Hepatocyte (in vitro differentiated cells): ENCODE measurements at regions not wholly inside any gene's neighbourhood (a gene's known extent, or its start where the extent isn't known, plus 50 kb on each side); places are given as distances from the start of the nearest gene placed in this dataset.

Source experiments
- DNase-seq: peaks from one replicate; pipeline ENCODE4 v3.0.0-alpha.2; 2016; ENCODE audit warnings: low spot score
- H2AFZ ChIP-seq: fragments of 200-600 bp; sonication (generic); 2 replicates; pipeline ENCODE4 v1.6.0; 2016; ENCODE audit warnings: antibody characterized with exemption, mild to moderate bottlenecking
- H3K27ac ChIP-seq: fragments of 200-600 bp; sonication (generic); 2 replicates; pipeline ENCODE4 v1.5.1; 2016; ENCODE audit warnings: mild to moderate bottlenecking
- H3K27me3 ChIP-seq: fragments of 200-600 bp; sonication (generic); 2 replicates; pipeline ENCODE4 v1.6.1; 2016
- H3K36me3 ChIP-seq: fragments of 200-600 bp; sonication (generic); replicated peaks from 2 replicates; pipeline ENCODE4 v1.5.1; 2016; ENCODE audit warnings: low read depth; ENCODE audit not compliant: insufficient read depth
- H3K4me1 ChIP-seq: fragments of 200-600 bp; sonication (generic); 2 replicates; pipeline ENCODE4 v1.5.1; 2016; ENCODE audit warnings: mild to moderate bottlenecking, moderate library complexity; ENCODE audit not compliant: insufficient read depth
- H3K4me2 ChIP-seq: fragments of 200-600 bp; sonication (generic); 2 replicates; pipeline ENCODE4 v1.6.0; 2016
- H3K4me3 ChIP-seq: fragments of 200-600 bp; sonication (generic); 2 replicates; pipeline ENCODE4 v1.5.1; 2016; ENCODE audit warnings: mild to moderate bottlenecking
- H3K79me2 ChIP-seq: fragments of 200-600 bp; sonication (generic); 2 replicates; pipeline ENCODE4 v1.6.0; 2017; ENCODE audit warnings: mild to moderate bottlenecking
- H3K9me2 ChIP-seq: fragments of 200-600 bp; sonication (generic); replicated peaks from 2 replicates; pipeline ENCODE4 v1.6.0; 2017; ENCODE audit warnings: mild to moderate bottlenecking; ENCODE audit not compliant: insufficient read depth
- H3K9me3 ChIP-seq: fragments of 200-600 bp; sonication (generic); 2 replicates; pipeline ENCODE4 v1.5.1; 2016; ENCODE audit warnings: low read depth, mild to moderate bottlenecking
- H4K20me1 ChIP-seq: fragments of 200-600 bp; sonication (generic); 2 replicates; pipeline ENCODE4 v1.6.0; 2016; ENCODE audit warnings: mild to moderate bottlenecking; ENCODE audit not compliant: insufficient read depth, poor library complexity, severe bottlenecking
- EZH2 ChIP-seq: fragments of 200-600 bp; sonication (generic); IDR thresholded peaks from 2 replicates; pipeline ENCODE4 v1.6.1; 2016; ENCODE audit warnings: antibody characterized with exemption, mild to moderate bottlenecking, borderline replicate concordance
- EZH2phosphoT487 ChIP-seq: fragments of 200-600 bp; sonication (generic); IDR thresholded peaks from one replicate; pipeline ENCODE4 v1.6.1; 2018; ENCODE audit warnings: antibody characterized with exemption, mild to moderate bottlenecking, low read depth, moderate library complexity; ENCODE audit not compliant: unreplicated experiment, severe bottlenecking
- WGBS: methylation state at CpG from one replicate; pipeline ENCODE4 v1.1.6; 2016; ENCODE audit warnings: low lambda C conversion rate; ENCODE audit errors: missing lambda C conversion rate; 5-methylcytosine and 5-hydroxymethylcytosine counted together
- TF ChIP-seq, protein P1 (sequence below): fragments of 200-600 bp; sonication (generic); IDR thresholded peaks from 2 replicates; pipeline ENCODE4 v1.5.1; 2016; ENCODE audit warnings: antibody characterized with exemption, mild to moderate bottlenecking; ENCODE audit not compliant: poor library complexity

DNA sequence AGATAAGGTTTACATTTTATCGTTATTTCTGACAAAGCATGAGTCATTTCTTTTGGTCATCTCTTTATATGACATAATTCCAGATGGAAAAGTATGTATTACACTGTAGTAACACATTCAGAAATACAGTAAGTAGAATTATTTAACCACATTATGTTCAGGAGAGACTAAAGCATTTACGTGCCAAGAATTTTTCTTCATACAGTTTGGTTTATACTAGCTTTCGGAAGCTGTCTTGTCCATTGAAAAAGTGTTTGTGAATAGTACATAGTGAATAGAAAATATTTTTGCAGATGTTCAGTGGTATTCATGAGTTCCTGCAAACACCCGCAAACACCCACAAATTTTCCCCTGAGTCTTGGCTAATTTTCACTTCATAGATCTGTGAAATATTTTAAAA, 1033.0 kb upstream of the INTU start:
- TF ChIP-seq, protein P1, sequence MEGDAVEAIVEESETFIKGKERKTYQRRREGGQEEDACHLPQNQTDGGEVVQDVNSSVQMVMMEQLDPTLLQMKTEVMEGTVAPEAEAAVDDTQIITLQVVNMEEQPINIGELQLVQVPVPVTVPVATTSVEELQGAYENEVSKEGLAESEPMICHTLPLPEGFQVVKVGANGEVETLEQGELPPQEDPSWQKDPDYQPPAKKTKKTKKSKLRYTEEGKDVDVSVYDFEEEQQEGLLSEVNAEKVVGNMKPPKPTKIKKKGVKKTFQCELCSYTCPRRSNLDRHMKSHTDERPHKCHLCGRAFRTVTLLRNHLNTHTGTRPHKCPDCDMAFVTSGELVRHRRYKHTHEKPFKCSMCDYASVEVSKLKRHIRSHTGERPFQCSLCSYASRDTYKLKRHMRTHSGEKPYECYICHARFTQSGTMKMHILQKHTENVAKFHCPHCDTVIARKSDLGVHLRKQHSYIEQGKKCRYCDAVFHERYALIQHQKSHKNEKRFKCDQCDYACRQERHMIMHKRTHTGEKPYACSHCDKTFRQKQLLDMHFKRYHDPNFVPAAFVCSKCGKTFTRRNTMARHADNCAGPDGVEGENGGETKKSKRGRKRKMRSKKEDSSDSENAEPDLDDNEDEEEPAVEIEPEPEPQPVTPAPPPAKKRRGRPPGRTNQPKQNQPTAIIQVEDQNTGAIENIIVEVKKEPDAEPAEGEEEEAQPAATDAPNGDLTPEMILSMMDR = no peak
- no peak for TF ChIP-seq EZH2phosphoT487
- TF ChIP-seq EZH2 = no peak
- H3K27me3 ChIP-seq = no peaks in the 10 kb centered on the region
- no peak overlapping the region for H3K27ac ChIP-seq
- H3K4me1 ChIP-seq = no peaks in the 10 kb centered on the region
- no peak overlapping the region for H3K4me2 ChIP-seq
- H4K20me1 ChIP-seq = no peaks in the 10 kb centered on the region
- WGBS = 93% methylated on average over 4 of the region's 4 CpGs
- no peak overlapping the region for H2AFZ ChIP-seq
- no peaks in the 10 kb centered on the region for H3K79me2 ChIP-seq
- no peaks in the 10 kb centered on the region for H3K9me2 ChIP-seq
- no peaks in the 10 kb centered on the region for H3K36me3 ChIP-seq
- H3K4me3 ChIP-seq = no peak overlapping the region
- H3K9me3 ChIP-seq = no peaks in the 10 kb centered on the region
- DNase-seq = no peak

DNA sequence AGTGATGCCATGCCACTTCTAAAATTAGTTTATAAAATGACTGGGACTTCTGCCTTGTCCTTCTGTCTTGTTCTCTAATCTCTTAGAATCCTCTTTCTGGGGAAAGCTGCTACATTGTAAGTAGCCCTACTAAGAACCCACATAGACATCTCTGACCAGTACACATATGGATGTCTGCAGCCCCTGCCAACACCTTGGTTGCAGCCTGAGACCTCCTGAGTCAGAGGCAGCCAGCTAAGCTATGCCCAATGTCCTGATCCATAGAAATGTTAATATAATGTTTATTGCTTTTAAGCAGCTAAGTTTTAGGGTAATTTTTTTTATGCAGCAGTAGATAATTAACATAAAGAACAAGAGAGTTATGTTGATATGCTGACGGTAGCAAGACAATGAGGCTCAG, 1029.5 kb upstream of the INTU start:
- H4K20me1 ChIP-seq = no peaks in the 10 kb centered on the region
- H3K4me1 ChIP-seq = no peaks in the 10 kb centered on the region
- no peaks in the 10 kb centered on the region for H3K9me3 ChIP-seq
- H3K9me2 ChIP-seq = no peaks in the 10 kb centered on the region
- no peak overlapping the region for H3K4me3 ChIP-seq
- TF ChIP-seq, protein P1 = no peak
- TF ChIP-seq EZH2 (no peak), EZH2phosphoT487 (no peak)
- DNase-seq = no peak
- no peaks in the 10 kb centered on the region for H3K79me2 ChIP-seq
- no peak overlapping the region for H3K4me2 ChIP-seq
- no peaks in the 10 kb centered on the region for H3K36me3 ChIP-seq
- no peaks in the 10 kb centered on the region for H3K27me3 ChIP-seq
- no peak overlapping the region for H2AFZ ChIP-seq
- H3K27ac ChIP-seq = no peak overlapping the region
- 70% methylated on average over 1 of the region's 1 CpG for WGBS

DNA sequence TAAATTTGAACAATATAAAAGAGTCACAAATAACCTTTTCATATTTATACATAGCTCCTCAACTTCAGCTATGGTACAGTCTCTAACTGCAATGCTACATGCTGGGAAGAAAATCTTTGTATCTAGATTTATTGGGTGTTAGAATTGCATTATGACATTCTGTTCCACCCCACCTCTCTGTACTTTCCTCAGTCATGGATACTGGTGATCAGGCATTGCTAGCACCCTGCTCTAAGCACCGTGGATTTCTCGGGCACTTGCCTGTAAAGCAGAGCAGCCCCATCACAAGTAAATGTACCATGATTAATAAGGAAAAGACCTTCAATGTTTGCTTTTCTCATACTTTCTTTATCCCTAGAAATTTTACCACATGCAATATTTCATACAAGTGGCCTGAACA, 1028.9 kb upstream of the INTU start:
- H3K79me2 ChIP-seq = no peaks in the 10 kb centered on the region
- no peaks in the 10 kb centered on the region for H3K27me3 ChIP-seq
- TF ChIP-seq, protein P1 = no peak
- TF ChIP-seq EZH2 (no peak), EZH2phosphoT487 (no peak)
- no peaks in the 10 kb centered on the region for H3K9me3 ChIP-seq
- no peaks in the 10 kb centered on the region for H4K20me1 ChIP-seq
- WGBS = 37% methylated on average over 2 of the region's 2 CpGs
- no peak overlapping the region for H3K27ac ChIP-seq
- no peaks in the 10 kb centered on the region for H3K36me3 ChIP-seq
- H3K4me3 ChIP-seq = no peak overlapping the region
- no peak overlapping the region for H2AFZ ChIP-seq
- no peak overlapping the region for H3K4me2 ChIP-seq
- H3K9me2 ChIP-seq = no peaks in the 10 kb centered on the region
- no peaks in the 10 kb centered on the region for H3K4me1 ChIP-seq
- DNase-seq = no peak

DNA sequence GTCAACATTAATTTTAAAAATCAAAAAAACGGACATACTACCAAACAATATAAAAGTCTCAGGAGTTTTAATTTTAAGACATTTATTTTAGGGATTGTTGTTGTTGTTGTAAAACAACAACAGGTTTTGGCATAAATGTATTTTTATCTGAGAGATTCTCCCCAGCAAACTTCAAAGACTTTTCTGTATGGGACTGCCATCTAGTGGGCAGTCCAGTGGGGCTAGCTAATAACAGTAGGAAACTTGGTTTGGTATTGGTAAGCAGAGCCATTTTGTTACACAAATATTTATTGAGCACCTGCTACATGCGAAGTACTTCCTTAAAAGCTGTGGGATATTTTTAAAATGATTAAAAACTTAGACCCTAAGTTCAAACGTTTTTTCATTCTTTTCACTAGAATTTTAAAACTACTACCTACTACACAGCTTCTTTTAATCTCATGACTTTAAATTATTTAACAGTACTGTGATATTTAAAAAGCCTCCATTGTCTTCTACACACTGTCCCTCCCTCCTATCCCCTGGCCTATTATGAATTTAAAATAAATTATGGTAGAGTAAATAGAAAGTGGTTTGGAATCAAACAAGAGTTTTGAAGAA, 1028.4 kb upstream of the INTU start:
- Histone ChIP-seq H4K20me1 (no peaks in the 10 kb centered on the region), H3K27me3 (no peaks in the 10 kb centered on the region), H3K4me3 (no peak overlapping the region), H3K27ac (no peak overlapping the region), H3K4me2 (no peak overlapping the region), H3K9me3 (no peaks in the 10 kb centered on the region), H3K4me1 (no peaks in the 10 kb centered on the region), H3K79me2 (no peaks in the 10 kb centered on the region), H2AFZ (no peak overlapping the region), H3K9me2 (no peaks in the 10 kb centered on the region), H3K36me3 (no peaks in the 10 kb centered on the region)
- TF ChIP-seq, protein P1 = peak; percentile 79
- TF ChIP-seq EZH2 = no peak
- WGBS = 21% methylated on average over 3 of the region's 3 CpGs
- DNase-seq = peak; percentile 62
